Mucosa of descending colon (tissue), 3 donors: ENCODE measurements at regions not wholly inside any gene's neighbourhood (a gene's known extent, or its start where the extent isn't known, plus 50 kb on each side); places are given as distances from the start of the nearest gene placed in this dataset.

ENCODE experiments used
- ATAC-seq: fragments of 200-7000 bp; cut with Tn5 transposase; one replicate; pipeline ENCODE4 v1.9.1; 2020; ENCODE audit warnings: mild to moderate bottlenecking, moderate library complexity
- DNase-seq, 3 donors: peaks; one replicate each; pipeline ENCODE4 v3.0.0-alpha.2; 2020
- H3K36me3 ChIP-seq: fragments of 200-600 bp; one replicate; pipeline ENCODE4 v1.8.0; 2021; ENCODE audit warnings: low read depth, mild to moderate bottlenecking
- H3K4me1 ChIP-seq: fragments of 200-600 bp; one replicate; pipeline ENCODE4 v1.8.0; 2021; ENCODE audit warnings: low read depth, mild to moderate bottlenecking
- H3K4me3 ChIP-seq: fragments of 200-600 bp; one replicate; pipeline ENCODE4 v1.8.0; 2021; ENCODE audit warnings: mild to moderate bottlenecking
- H3K9me3 ChIP-seq: fragments of 200-600 bp; one replicate; pipeline ENCODE4 v1.8.0; 2021; ENCODE audit warnings: mild to moderate bottlenecking
- CTCF ChIP-seq: fragments of 200-600 bp; IDR thresholded peaks from one replicate; pipeline ENCODE4 v1.8.0; 2022; ENCODE audit warnings: antibody characterized with exemption, mild to moderate bottlenecking
- intact Hi-C, 2 donors: fragments of 100-400 bp; cut with DNase I in 1 of 2; cut with micrococcal nuclease in 1 of 2; formaldehyde crosslinking; loops; one replicate each; pipeline versions ENCODE4 v1.11.0 to v1.11.1; 2022; cut with DNase I, micrococcal nuclease
- donor health status: DM: no; HTN: no; CAD: no; lungs with moderate emphysema.
- donor health status: DM: no; HTN: no; CAD: no.
- donor health status: DM: no; HTN: yes; CAD: no.

GRCh38 chr5:37994729-37995128 is 154.9 kb upstream of the GDNF start:
- TF ChIP-seq CTCF, result no peak
- DNase-seq, result no peak
- no peaks in the 10 kb centered on the region for H3K9me3 ChIP-seq
- no peak overlapping the region for H3K4me3 ChIP-seq
- H3K36me3 ChIP-seq, result no peaks in the 10 kb centered on the region
- H3K4me1 ChIP-seq, result no peaks in the 10 kb centered on the region
- intact Hi-C loops, result no loop called here
- ATAC-seq, result no peak

GRCh38 chr5:37991301-37992299 is 151.8 kb upstream of the GDNF start:
- no peak for TF ChIP-seq CTCF
- DNase-seq (no peak), ATAC-seq (no peak)
- intact Hi-C loops, result no loop called here
- Histone ChIP-seq H3K4me3 (no peak overlapping the region), H3K4me1 (no peaks in the 10 kb centered on the region), H3K9me3 (no peaks in the 10 kb centered on the region), H3K36me3 (no peaks in the 10 kb centered on the region)

- ATAC-seq, result no peak
Observed at GRCh38 chr5:37989884-37990283, 150.0 kb upstream of the GDNF start.

GRCh38 chr5:37988454-37989046 is 148.7 kb upstream of the GDNF start:
- DNase-seq (no peak), ATAC-seq (no peak)
- no peaks in the 10 kb centered on the region for H3K9me3 ChIP-seq
- no peak overlapping the region for H3K4me3 ChIP-seq
- no peak for TF ChIP-seq CTCF
- intact Hi-C loops, result no loop called here
- H3K36me3 ChIP-seq, result no peaks in the 10 kb centered on the region
- H3K4me1 ChIP-seq, result no peaks in the 10 kb centered on the region

More at GRCh38 chr5:37989884-37990283, 150.0 kb upstream of the GDNF start:
- no peaks in the 10 kb centered on the region for H3K4me1 ChIP-seq
- intact Hi-C loops, result no loop called here
- no peak overlapping the region for H3K4me3 ChIP-seq
- no peaks in the 10 kb centered on the region for H3K9me3 ChIP-seq
- no peak for DNase-seq
- no peak for TF ChIP-seq CTCF
- no peaks in the 10 kb centered on the region for H3K36me3 ChIP-seq

GRCh38 chr5:37984300-37984699 is 144.5 kb upstream of the GDNF start:
- H3K9me3 ChIP-seq, result no peaks in the 10 kb centered on the region
- TF ChIP-seq CTCF, result no peak
- no peak overlapping the region for H3K4me3 ChIP-seq
- no peak for ATAC-seq
- no peak for DNase-seq
- no peaks in the 10 kb centered on the region for H3K36me3 ChIP-seq
- intact Hi-C loops, result no loop called here
- H3K4me1 ChIP-seq, result no peaks in the 10 kb centered on the region
